Endothelial cell of umbilical vein (primary cell): ENCODE measurements at regions not wholly inside any gene's neighbourhood (a gene's known extent, or its start where the extent isn't known, plus 50 kb on each side); places are given as distances from the start of the nearest gene placed in this dataset.

Experiments used
- BruUV-seq: library from RNA; stranded (reverse); fragments of 400-500 nt; replicated peaks from 2 replicates; lab custom pipeline; 2021; lab: Mats Ljungman, UMichigan
- CTCF ChIA-PET: fragments of 300-600, 350-600 bp; sonication (Branson Sonifier 250); formaldehyde crosslinking; loops from one replicate; lab custom pipeline; 2021; ENCODE audit warnings: antibody characterized with exemption, inconsistent platforms; lab: Charles Lee
- POLR2A ChIA-PET: fragments of 300-600, 350-600 bp; sonication (Branson Sonifier 250); formaldehyde crosslinking; loops from one replicate; lab custom pipeline; 2021; ENCODE audit warnings: antibody characterized with exemption, inconsistent platforms; lab: Charles Lee
- DNase-seq: peaks from one replicate; pipeline ENCODE4 v3.0.0-alpha.2; 2011; ENCODE audit warnings: low read depth, low spot score
- FAIRE-seq: peaks from 2 replicates; lab custom pipeline; 2011; peaks lifted over from hg19 to GRCh38; lab: Jason Lieb, UNC
- H2AFZ ChIP-seq: 2 replicates; pipeline ENCODE4 v1.6.0; 2012; ENCODE audit warnings: low read depth, low read length, control low read depth, inconsistent platforms
- H3K27ac ChIP-seq: 2 replicates; pipeline ENCODE4 v1.5.1; 2011; ENCODE audit warnings: low read depth, mild to moderate bottlenecking, control low read depth, low read length, moderate library complexity; ENCODE audit not compliant: insufficient read depth
- H3K27me3 ChIP-seq, 2 experiments: 2 replicates each; pipeline versions ENCODE4 v1.6.0 to v1.6.1; 2011; ENCODE audit warnings: low read length in 2 of 2, mixed read lengths in 1 of 2; ENCODE audit not compliant: control insufficient read depth in 2 of 2, insufficient read depth in 2 of 2
- H3K36me3 ChIP-seq, 2 experiments: 2 replicates in 1 of 2; 3 replicates in 1 of 2; pipeline ENCODE4 v1.5.1; 2011; ENCODE audit warnings: low read length in 2 of 2, mild to moderate bottlenecking in 1 of 2, moderate library complexity in 1 of 2; ENCODE audit not compliant: control insufficient read depth in 2 of 2, insufficient read depth in 2 of 2; ENCODE audit errors: extremely low read depth in 1 of 2
- H3K4me1 ChIP-seq: 3 replicates; pipeline ENCODE4 v1.5.1; 2011; ENCODE audit warnings: mild to moderate bottlenecking, low read length; ENCODE audit not compliant: control insufficient read depth, insufficient read depth; ENCODE audit errors: extremely low read depth
- H3K4me2 ChIP-seq: 2 replicates; pipeline ENCODE4 v1.6.1; 2011; ENCODE audit warnings: low read length, control low read depth, mixed read lengths; ENCODE audit not compliant: insufficient read depth
- H3K4me3 ChIP-seq, 3 experiments: fragments of 200-600 bp in 1 of 3; sonication (generic), shearing (Covaris generic) in 1 of 3; replicated peaks in 1 of 3; 2 replicates each; pipeline ENCODE4 v1.5.1; 2011 to 2016; ENCODE audit warnings: control low read depth in 3 of 3, low read length in 3 of 3, mild to moderate bottlenecking in 2 of 3, inconsistent platforms in 1 of 3, low read depth in 1 of 3, moderate library complexity in 1 of 3; ENCODE audit not compliant: insufficient read depth in 1 of 3
- H3K79me2 ChIP-seq: 2 replicates; pipeline ENCODE4 v1.6.0; 2012; ENCODE audit warnings: low read length, inconsistent platforms; ENCODE audit not compliant: control insufficient read depth, insufficient read depth
- H3K9ac ChIP-seq: replicated peaks from 2 replicates; pipeline ENCODE3; 2011; ENCODE audit warnings: low read length, control low read depth; ENCODE audit not compliant: insufficient read depth; ENCODE audit errors: extremely low read depth
- H3K9me1 ChIP-seq: replicated peaks from 3 replicates; pipeline ENCODE4 v1.6.0; 2011; ENCODE audit warnings: mild to moderate bottlenecking, low read length; ENCODE audit not compliant: control insufficient read depth, insufficient read depth; ENCODE audit errors: extremely low read depth
- H3K9me3 ChIP-seq: replicated peaks from 2 replicates; pipeline ENCODE4 v1.5.1; 2012; ENCODE audit warnings: low read length, inconsistent platforms; ENCODE audit not compliant: control insufficient read depth, insufficient read depth
- H4K20me1 ChIP-seq: replicated peaks from 2 replicates; pipeline ENCODE3; 2011; ENCODE audit warnings: mild to moderate bottlenecking, low read length; ENCODE audit not compliant: control insufficient read depth, insufficient read depth; ENCODE audit errors: extremely low read depth
- CTCF ChIP-seq, 2 donors: IDR thresholded peaks; 1 replicate in 1 of 2; 2 replicates in 1 of 2; pipeline ENCODE4 v1.5.1; 2011; ENCODE audit warnings: low read length in 2 of 2, mild to moderate bottlenecking in 2 of 2, moderate library complexity in 2 of 2, control low read depth in 1 of 2, inconsistent platforms in 1 of 2, low read depth in 1 of 2; ENCODE audit not compliant: insufficient read depth in 1 of 2; ENCODE audit errors: extremely low read depth in 1 of 2
- EZH2 ChIP-seq: IDR thresholded peaks from 2 replicates; pipeline ENCODE4 v1.6.1; 2012; ENCODE audit warnings: borderline replicate concordance, low read depth, mild to moderate bottlenecking, moderate library complexity, low read length, inconsistent platforms; ENCODE audit not compliant: severe bottlenecking
- FOS ChIP-seq: IDR thresholded peaks from 2 replicates; pipeline ENCODE4 v1.6.1; 2011; ENCODE audit warnings: mild to moderate bottlenecking, low read length, moderate library complexity, borderline replicate concordance; ENCODE audit not compliant: insufficient read depth
- JUN ChIP-seq: IDR thresholded peaks from 2 replicates; pipeline ENCODE4 v1.6.1; 2011; ENCODE audit warnings: borderline replicate concordance, low read depth; ENCODE audit not compliant: insufficient read length, insufficient read depth
- MYC ChIP-seq: IDR thresholded peaks from one replicate; pipeline ENCODE4 v1.6.1; 2011; ENCODE audit warnings: mild to moderate bottlenecking, low read depth, low read length
- POLR2A ChIP-seq: IDR thresholded peaks from 2 replicates; pipeline ENCODE4 v1.6.1; 2012; ENCODE audit warnings: low read depth, mild to moderate bottlenecking, control low read depth, low read length
- dilution Hi-C: fragments of 300-500 bp; cut with MboI; formaldehyde crosslinking; loops from one replicate; pipeline ENCODE4 v1.15.0; 2019; ENCODE audit warnings: low sequenced_read_pairs; ENCODE audit not compliant: extremely low pct_ligation_motif_present
- intact Hi-C: fragments of 100-400 bp; cut with micrococcal nuclease; formaldehyde crosslinking; loops from one replicate; pipeline ENCODE4 v1.10.0; 2022

- no peak for DNase-seq
- dilution Hi-C loops: no loop called here
- Histone ChIP-seq H3K27ac (no peak overlapping the region), H3K4me2 (peak overlapping the region; percentile 93), H2AFZ (peak overlapping the region; percentile 29), H3K9me3 (no peaks in the 10 kb centered on the region), H4K20me1 (no peaks in the 10 kb centered on the region), H3K4me3 (peak overlapping the region; percentile 3 to 67 (median 21)), H3K4me1 (peaks cover 6% of the 10 kb centered on the region), H3K9me1 (no peaks in the 10 kb centered on the region), H3K9ac (no peak overlapping the region), H3K27me3 (peaks cover 37 to 60% of the 10 kb centered on the region in 2 experiments), H3K36me3 (no peaks in the 10 kb centered on the region), H3K79me2 (no peaks in the 10 kb centered on the region)
- ChIA-PET POLR2A (no interaction called here), CTCF (interaction anchor here (1.1 kb wide), 1 partner anchor 18 kb away, joined by 4 read pairs; no protein-coding TSS in a partner anchor)
- BruUV-seq: no TSS peak
- no peak for FAIRE-seq
- TF ChIP-seq EZH2 (peak; percentile 30), CTCF (IDR thresholded peaks at IDR 0.05; ENCODE audit: extremely low read depth in 1 of 2, insufficient read depth in 1 of 2, low read depth in 1 of 2, low read length in 2 of 2) (peak in 1 of 2 donors; percentile 20), JUN (no peak), FOS (no peak)
- intact Hi-C loops: no loop called here
Measured at GRCh38 chr5:77844623-77845323, 68.6 kb upstream of the TBCA start.

- TF ChIP-seq FOS: no peak
- no peak for TF ChIP-seq POLR2A
- TF ChIP-seq JUN: no peak
- no peak for TF ChIP-seq CTCF (IDR thresholded peaks at IDR 0.05; ENCODE audit: extremely low read depth in 1 of 2, insufficient read depth in 1 of 2, low read depth in 1 of 2, low read length in 2 of 2)
- no peak for TF ChIP-seq MYC
- Histone ChIP-seq H3K79me2 (no peaks in the 10 kb centered on the region), H3K4me3 (peak overlapping the region; percentile 3 to 67 (median 21)), H4K20me1 (no peaks in the 10 kb centered on the region), H3K9ac (no peak overlapping the region), H2AFZ (peak overlapping the region; percentile 29), H3K4me2 (peak overlapping the region; percentile 93), H3K9me1 (no peaks in the 10 kb centered on the region), H3K36me3 (no peaks in the 10 kb centered on the region), H3K4me1 (peaks cover 6% of the 10 kb centered on the region), H3K27me3 (peaks cover 36 to 63% of the 10 kb centered on the region in 2 experiments), H3K9me3 (no peaks in the 10 kb centered on the region), H3K27ac (no peak overlapping the region)
- no peak for FAIRE-seq
- ChIA-PET POLR2A (no interaction called here), CTCF (no interaction called here)
- BruUV-seq: no TSS peak
- dilution Hi-C loops: no loop called here
- intact Hi-C loops: no loop called here
- peak; percentile 26 for DNase-seq
Measured at GRCh38 chr5:77844373-77844622, 68.2 kb upstream of the TBCA start.
